ENCODE measurements at regions not wholly inside any gene's neighbourhood (a gene's known extent, or its start where the extent isn't known, plus 50 kb on each side); places are given as distances from the start of the nearest gene placed in this dataset.

DNA sequence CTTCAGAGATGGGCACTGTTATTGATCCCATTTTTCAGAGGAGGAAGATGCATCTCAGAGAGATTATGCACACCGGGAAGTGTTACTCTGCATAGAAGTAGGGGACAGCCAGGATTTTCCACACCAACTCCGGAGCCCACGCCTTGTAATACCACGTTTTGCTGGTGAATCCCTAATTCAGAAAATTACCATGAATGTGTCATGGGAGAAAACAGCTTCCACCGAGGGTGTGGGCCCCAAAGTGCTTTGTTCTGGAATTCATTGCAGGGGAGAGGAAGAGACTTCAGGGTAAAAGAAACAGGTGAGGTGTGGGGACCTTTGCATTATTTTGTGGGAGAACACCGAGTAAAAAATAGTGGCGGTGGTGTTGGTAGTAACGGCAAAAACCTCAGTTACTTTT is 1051.4 kb upstream of the RBFOX1 start:
- TF ChIP-seq EP300 (IDR thresholded peaks at IDR 0.05; ENCODE audit: borderline replicate concordance) (no peak), MAX (IDR thresholded peaks at IDR 0.05) (no peak), NFIC (IDR thresholded peaks at IDR 0.05) (no peak), TAF1 (IDR thresholded peaks at IDR 0.05; ENCODE audit: low read depth) (no peak), TEAD4 (IDR thresholded peaks at IDR 0.05) (no peak), ZBTB7A (IDR thresholded peaks at IDR 0.05; ENCODE audit: low read depth) (no peak), RAD21 (IDR thresholded peaks at IDR 0.05; ENCODE audit: low read depth) (no peak), FOXM1 (IDR thresholded peaks at IDR 0.05; ENCODE audit: borderline replicate concordance, low read depth) (no peak), CREB1 (IDR thresholded peaks at IDR 0.05; ENCODE audit: low read depth) (no peak), CEBPB (IDR thresholded peaks at IDR 0.05) (no peak), TCF12 (IDR thresholded peaks at IDR 0.05; ENCODE audit: low read depth) (no peak), YY1 (IDR thresholded peaks at IDR 0.05; ENCODE audit: low read depth) (no peak), EGR1 (IDR thresholded peaks at IDR 0.05) (no peak)
- TF ChIP-seq, protein P1, sequence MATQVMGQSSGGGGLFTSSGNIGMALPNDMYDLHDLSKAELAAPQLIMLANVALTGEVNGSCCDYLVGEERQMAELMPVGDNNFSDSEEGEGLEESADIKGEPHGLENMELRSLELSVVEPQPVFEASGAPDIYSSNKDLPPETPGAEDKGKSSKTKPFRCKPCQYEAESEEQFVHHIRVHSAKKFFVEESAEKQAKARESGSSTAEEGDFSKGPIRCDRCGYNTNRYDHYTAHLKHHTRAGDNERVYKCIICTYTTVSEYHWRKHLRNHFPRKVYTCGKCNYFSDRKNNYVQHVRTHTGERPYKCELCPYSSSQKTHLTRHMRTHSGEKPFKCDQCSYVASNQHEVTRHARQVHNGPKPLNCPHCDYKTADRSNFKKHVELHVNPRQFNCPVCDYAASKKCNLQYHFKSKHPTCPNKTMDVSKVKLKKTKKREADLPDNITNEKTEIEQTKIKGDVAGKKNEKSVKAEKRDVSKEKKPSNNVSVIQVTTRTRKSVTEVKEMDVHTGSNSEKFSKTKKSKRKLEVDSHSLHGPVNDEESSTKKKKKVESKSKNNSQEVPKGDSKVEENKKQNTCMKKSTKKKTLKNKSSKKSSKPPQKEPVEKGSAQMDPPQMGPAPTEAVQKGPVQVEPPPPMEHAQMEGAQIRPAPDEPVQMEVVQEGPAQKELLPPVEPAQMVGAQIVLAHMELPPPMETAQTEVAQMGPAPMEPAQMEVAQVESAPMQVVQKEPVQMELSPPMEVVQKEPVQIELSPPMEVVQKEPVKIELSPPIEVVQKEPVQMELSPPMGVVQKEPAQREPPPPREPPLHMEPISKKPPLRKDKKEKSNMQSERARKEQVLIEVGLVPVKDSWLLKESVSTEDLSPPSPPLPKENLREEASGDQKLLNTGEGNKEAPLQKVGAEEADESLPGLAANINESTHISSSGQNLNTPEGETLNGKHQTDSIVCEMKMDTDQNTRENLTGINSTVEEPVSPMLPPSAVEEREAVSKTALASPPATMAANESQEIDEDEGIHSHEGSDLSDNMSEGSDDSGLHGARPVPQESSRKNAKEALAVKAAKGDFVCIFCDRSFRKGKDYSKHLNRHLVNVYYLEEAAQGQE (IDR thresholded peaks at IDR 0.05; ENCODE audit: low read depth) = no peak
- TF ChIP-seq, protein P2, sequence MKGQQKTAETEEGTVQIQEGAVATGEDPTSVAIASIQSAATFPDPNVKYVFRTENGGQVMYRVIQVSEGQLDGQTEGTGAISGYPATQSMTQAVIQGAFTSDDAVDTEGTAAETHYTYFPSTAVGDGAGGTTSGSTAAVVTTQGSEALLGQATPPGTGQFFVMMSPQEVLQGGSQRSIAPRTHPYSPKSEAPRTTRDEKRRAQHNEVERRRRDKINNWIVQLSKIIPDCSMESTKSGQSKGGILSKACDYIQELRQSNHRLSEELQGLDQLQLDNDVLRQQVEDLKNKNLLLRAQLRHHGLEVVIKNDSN (IDR thresholded peaks at IDR 0.05) = no peak

DNA sequence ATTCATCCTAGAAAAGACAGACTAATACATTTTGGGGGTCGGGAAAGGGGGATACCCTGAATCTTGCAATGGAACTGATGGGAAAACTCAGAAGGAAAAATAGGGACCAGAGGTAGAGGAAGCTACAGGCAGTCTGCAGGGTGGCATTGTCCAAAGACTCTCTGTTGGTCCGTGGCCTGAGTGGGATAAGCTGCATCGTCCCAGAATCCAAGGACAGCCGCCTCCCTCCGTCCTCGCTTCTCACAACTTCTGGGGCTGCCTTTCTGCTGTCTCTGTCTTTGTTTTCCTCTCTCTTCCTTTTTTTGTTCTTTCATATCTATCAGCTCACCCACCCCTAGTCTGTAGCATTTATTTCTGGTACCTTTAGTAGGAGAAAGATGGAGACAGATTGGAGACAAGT is 1052.6 kb upstream of the RBFOX1 start:
- TF ChIP-seq RAD21 (IDR thresholded peaks at IDR 0.05; ENCODE audit: low read depth) = no peak
- TF ChIP-seq ZBTB7A (IDR thresholded peaks at IDR 0.05; ENCODE audit: low read depth) = no peak
- TF ChIP-seq TAF1 (IDR thresholded peaks at IDR 0.05; ENCODE audit: low read depth) = no peak
- no peak for TF ChIP-seq CREB1 (IDR thresholded peaks at IDR 0.05; ENCODE audit: low read depth)
- TF ChIP-seq, protein P2 (IDR thresholded peaks at IDR 0.05) = no peak
- TF ChIP-seq TEAD4 (IDR thresholded peaks at IDR 0.05) = no peak
- TF ChIP-seq EGR1 (IDR thresholded peaks at IDR 0.05) = no peak
- no peak for TF ChIP-seq FOXM1 (IDR thresholded peaks at IDR 0.05; ENCODE audit: borderline replicate concordance, low read depth)
- TF ChIP-seq YY1 (IDR thresholded peaks at IDR 0.05; ENCODE audit: low read depth) = no peak
- no peak for TF ChIP-seq MAX (IDR thresholded peaks at IDR 0.05)
- no peak for TF ChIP-seq CEBPB (IDR thresholded peaks at IDR 0.05)
- TF ChIP-seq EP300 (IDR thresholded peaks at IDR 0.05; ENCODE audit: borderline replicate concordance) = no peak
- no peak for TF ChIP-seq TCF12 (IDR thresholded peaks at IDR 0.05; ENCODE audit: low read depth)
- TF ChIP-seq NFIC (IDR thresholded peaks at IDR 0.05) = no peak
- TF ChIP-seq, protein P1 (IDR thresholded peaks at IDR 0.05; ENCODE audit: low read depth) = no peak

- no peak for TF ChIP-seq EGR1 (IDR thresholded peaks at IDR 0.05)
- no peak for TF ChIP-seq CREB1 (IDR thresholded peaks at IDR 0.05; ENCODE audit: low read depth)
- TF ChIP-seq, protein P2 (IDR thresholded peaks at IDR 0.05) = no peak
- no peak for TF ChIP-seq TCF12 (IDR thresholded peaks at IDR 0.05; ENCODE audit: low read depth)
- no peak for TF ChIP-seq FOXM1 (IDR thresholded peaks at IDR 0.05; ENCODE audit: borderline replicate concordance, low read depth)
These were observed 1053.4 kb upstream of the RBFOX1 start for GRCh38 chr16:6279286-6279685.

GRCh38 chr16:6274351-6274750 is 1058.3 kb upstream of the RBFOX1 start:
- TF ChIP-seq EGR1 (IDR thresholded peaks at IDR 0.05) (no peak), RAD21 (IDR thresholded peaks at IDR 0.05; ENCODE audit: low read depth) (no peak), CEBPB (IDR thresholded peaks at IDR 0.05) (no peak), NFIC (IDR thresholded peaks at IDR 0.05) (no peak), FOXM1 (IDR thresholded peaks at IDR 0.05; ENCODE audit: borderline replicate concordance, low read depth) (no peak), EP300 (IDR thresholded peaks at IDR 0.05; ENCODE audit: borderline replicate concordance) (no peak), MAX (IDR thresholded peaks at IDR 0.05) (no peak), TEAD4 (IDR thresholded peaks at IDR 0.05) (no peak), CREB1 (IDR thresholded peaks at IDR 0.05; ENCODE audit: low read depth) (no peak), ZBTB7A (IDR thresholded peaks at IDR 0.05; ENCODE audit: low read depth) (no peak), YY1 (IDR thresholded peaks at IDR 0.05; ENCODE audit: low read depth) (no peak), TCF12 (IDR thresholded peaks at IDR 0.05; ENCODE audit: low read depth) (no peak), TAF1 (IDR thresholded peaks at IDR 0.05; ENCODE audit: low read depth) (no peak)
- TF ChIP-seq, protein P1 (IDR thresholded peaks at IDR 0.05; ENCODE audit: low read depth) = no peak
- TF ChIP-seq, protein P2 (IDR thresholded peaks at IDR 0.05) = no peak

All from Ishikawa (cell line).